AG09319 (cell line): ENCODE measurements at regions not wholly inside any gene's neighbourhood (a gene's known extent, or its start where the extent isn't known, plus 50 kb on each side); places are given as distances from the start of the nearest gene placed in this dataset.

Experiments used
- DNase-seq: peaks from one replicate; pipeline ENCODE4 v3.0.0-alpha.2; 2010; ENCODE audit warnings: low read depth; ENCODE audit errors: extremely low read depth
- TF ChIP-seq, protein P1 (sequence below): IDR thresholded peaks from 2 replicates; pipeline ENCODE4 v1.5.1; 2011; ENCODE audit warnings: low read depth, mild to moderate bottlenecking, inconsistent platforms, low read length, moderate library complexity

- TF ChIP-seq, protein P1, sequence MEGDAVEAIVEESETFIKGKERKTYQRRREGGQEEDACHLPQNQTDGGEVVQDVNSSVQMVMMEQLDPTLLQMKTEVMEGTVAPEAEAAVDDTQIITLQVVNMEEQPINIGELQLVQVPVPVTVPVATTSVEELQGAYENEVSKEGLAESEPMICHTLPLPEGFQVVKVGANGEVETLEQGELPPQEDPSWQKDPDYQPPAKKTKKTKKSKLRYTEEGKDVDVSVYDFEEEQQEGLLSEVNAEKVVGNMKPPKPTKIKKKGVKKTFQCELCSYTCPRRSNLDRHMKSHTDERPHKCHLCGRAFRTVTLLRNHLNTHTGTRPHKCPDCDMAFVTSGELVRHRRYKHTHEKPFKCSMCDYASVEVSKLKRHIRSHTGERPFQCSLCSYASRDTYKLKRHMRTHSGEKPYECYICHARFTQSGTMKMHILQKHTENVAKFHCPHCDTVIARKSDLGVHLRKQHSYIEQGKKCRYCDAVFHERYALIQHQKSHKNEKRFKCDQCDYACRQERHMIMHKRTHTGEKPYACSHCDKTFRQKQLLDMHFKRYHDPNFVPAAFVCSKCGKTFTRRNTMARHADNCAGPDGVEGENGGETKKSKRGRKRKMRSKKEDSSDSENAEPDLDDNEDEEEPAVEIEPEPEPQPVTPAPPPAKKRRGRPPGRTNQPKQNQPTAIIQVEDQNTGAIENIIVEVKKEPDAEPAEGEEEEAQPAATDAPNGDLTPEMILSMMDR, result no peak
Measured at GRCh38 chr5:135133181-135133580, 99.2 kb upstream of the PITX1 start.

GRCh38 chr5:135131801-135132680, 98.0 kb upstream of the PITX1 start:
- no peak for DNase-seq
- TF ChIP-seq, protein P1, result no peak

More at GRCh38 chr5:135133181-135133580, 99.2 kb upstream of the PITX1 start:
- DNase-seq, result no peak

DNA sequence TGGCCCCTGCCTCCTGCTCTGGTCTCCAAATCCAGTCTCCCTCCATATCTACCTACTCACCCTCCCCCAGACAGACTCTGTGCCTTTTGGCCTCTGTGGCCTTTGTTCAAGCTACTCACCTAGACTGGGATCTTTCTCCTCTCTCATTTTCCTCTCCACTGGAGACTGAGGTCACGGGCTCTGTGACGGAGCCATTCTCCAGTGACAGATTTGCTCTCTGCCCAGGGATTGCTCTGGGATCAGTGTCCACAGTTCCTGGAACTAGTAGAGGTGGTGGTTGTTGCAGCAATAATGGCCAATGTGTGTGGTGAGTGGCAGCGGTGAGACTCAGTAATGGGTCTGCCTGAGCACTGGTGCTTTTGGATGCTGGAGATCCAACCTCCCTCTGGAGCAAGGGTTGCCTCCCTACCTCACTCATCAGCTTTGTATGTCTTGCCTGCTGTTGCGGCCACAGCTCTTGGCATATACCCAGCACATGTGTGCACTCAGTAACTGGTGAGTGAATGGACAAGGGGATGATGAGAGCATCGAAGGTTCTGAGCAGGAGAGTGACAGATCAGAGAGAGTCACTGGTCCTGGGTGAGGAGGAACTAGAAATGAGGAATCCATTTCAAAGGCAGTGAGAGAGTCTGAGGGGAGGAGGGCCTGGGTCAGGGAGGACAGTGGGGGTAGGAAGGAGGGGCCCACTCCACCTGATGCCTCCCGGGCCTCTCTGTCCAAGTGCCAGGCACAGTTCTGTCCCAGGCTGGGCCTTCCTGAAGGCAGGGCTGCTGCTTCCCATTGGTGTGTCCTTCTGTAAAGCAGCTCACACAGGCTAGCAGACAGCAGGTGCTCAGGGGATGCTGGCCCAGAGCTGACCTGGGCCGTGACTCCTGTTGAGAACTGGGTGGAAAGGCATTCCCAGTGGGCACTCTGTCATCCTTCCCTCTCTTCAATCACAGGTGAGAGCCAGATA, 96.5 kb upstream of the PITX1 start:
- no peak for DNase-seq
- TF ChIP-seq, protein P1, result no peak

GRCh38 chr5:135129307-135129706, 95.3 kb upstream of the PITX1 start:
- TF ChIP-seq, protein P1, result no peak
- DNase-seq, result no peak

DNA sequence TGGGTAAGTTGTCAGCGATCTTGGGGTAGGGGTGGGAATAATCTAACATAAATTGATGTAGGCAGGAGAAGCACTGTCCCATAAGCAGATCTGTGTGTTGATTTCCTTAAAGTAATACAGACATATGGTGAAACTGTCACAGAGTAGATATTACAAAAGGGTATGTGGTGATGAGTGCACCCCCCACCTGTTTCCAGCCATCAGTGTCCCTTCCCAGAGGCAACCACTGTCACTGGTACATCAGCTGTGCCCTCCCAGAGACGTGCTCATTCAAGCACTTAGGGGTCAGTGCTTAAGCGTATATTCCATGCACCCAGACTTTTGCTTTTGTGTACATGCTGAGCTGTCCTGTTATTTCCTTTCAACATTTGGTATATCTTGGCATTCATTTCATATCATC, 94.3 kb upstream of the PITX1 start:
- no peak for DNase-seq
- TF ChIP-seq, protein P1, result no peak

GRCh38 chr5:135127439-135128240, 93.6 kb upstream of the PITX1 start:
- peak; percentile 67 for DNase-seq
- TF ChIP-seq, protein P1, result no peak
